ENCODE measurements at regions not wholly inside any gene's neighbourhood (a gene's known extent, or its start where the extent isn't known, plus 50 kb on each side); places are given as distances from the start of the nearest gene placed in this dataset.

DNA sequence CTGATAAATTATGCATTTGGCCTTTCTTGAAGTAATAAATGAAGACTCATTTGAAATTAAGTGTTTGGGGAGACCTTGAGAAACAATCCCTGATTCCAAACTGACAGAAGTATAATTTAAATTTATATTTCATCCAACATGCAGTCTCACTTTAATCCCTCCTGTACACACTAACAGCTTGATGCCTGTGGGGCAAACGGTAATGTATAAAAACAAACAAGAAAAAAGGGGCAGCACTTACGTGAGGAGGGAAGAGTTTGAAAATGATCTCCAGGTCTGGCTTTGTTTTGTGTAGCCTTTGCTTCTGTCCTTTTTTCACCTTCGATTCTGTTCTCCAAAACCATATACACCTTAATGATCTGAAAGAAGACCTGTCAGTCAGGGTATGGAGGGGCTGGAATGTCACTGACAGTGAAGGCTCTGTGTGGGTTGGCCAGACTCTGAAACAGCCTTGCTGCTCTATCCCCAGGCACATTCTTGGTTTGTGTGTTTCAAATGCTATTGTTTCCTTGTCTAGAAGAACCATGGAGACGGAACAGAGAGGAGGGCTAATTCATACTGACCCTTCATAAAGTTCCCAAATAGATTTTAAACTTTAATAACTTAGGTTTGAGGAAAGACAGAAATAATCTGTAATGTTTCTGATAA, 338.2 kb upstream of the WWC1 start:
- no peak for DNase-seq (ENCODE audit: low read depth in 3 of 3)

DNA sequence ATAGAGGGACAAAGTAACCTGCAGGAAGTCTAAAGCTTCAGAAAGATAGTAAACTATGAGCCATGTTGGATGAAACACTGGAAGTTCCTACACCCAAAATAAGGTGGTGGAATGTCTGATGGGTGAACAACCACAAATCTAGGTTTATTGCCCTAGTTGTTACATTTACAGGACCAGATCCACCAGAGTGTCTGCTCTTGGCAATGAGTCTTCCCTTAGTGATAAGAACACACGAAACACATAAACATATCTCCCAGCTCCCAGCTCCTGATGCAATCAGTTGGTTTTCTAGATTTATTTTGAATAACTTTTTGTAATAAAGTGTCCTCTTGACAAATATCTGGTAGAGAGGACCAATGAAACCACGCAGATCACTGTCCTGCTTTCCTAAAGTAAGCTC, 329.7 kb upstream of the WWC1 start:
- DNase-seq (ENCODE audit: low read depth in 3 of 3), result no peak

DNA sequence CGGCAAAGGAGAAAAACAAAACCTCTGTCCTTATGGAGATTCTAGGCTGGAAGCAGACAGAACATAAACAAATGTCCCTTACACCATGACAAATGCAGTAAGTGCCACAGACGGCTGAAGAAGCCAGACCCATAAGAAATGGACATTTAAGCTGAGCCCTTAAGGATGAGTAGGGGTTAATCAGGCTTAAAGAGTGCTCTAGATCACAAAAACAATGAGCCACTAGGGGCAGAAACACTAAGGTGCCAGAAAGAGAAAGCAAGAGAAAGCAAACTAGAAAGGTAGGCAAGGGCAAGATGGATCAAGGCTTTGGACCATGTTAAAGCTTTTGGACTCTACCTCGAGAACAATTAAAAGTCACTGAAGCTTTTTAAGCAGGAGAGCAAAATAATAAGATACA, 326.9 kb upstream of the WWC1 start:
- no peak for DNase-seq (ENCODE audit: low read depth in 3 of 3)

DNA sequence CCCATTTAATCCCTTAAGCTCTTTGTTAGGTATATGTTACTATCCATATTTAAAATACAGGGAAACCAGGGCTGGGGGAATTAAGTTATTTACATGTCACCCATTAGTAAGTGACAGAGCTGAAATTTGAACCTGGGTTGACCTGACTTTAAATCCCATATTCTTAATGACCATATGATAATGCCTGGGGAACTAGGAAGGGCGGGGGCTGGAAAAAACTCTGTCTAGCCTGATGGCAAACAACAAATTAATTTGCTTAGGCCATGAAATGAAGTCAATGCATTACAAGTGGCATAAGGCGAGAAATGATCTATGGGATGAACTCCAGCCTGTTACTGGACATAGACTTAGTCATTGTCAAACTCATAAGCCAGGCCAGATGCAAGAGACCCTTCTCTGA, 325.7 kb upstream of the WWC1 start:
- no peak for DNase-seq (ENCODE audit: low read depth in 3 of 3)

DNA sequence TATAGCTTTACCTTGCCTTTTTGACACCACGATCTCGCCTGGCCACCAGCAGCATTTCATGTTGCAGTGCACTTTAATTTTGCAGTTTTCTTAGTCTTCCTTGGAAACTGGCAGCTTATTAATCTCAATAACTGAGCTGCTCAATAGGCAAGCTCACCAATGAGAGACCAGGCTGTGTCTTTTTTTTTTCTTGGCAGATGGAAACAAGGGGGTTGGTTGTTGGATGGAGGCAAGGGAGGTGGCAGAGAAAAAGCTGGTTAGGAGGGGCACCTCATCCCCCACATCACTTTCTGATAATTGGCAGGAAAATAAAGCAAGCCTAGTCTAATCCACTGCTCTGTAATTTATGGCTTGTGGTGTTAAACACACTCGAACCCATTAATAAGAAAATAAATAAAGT, 324.5 kb upstream of the WWC1 start:
- no peak for DNase-seq (ENCODE audit: low read depth in 3 of 3)

DNA sequence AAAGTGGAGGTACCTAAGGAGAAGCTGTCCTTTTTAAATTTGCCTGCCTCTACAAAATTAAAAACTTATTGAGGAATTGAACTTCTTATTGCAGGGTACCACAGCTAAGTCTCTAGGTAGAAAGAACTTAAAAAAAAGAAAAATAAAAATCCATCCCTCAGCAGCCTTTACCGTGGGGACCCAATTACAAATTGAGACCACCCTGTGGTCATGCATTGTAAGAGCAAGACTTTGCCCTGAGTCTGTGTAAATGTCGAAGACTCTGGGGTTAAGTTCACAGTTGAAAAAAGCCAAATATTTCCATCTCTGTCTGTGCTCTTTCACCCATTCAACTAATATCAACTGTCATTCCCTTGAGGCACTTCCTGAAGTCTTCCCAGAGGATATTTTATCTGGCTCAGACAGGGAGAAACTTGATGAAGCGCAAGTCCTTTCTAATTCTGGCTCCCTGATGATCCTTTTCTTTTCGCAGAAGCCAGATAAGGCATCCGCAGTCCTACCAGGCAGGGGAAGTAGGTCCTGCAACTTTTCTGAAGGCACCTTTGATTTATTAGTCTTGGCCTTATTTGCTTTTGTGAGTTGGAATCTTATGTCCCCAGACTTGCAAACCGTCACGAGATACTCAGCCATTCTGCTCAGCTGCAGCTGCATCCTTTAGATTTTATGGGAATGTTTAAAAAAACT, 323.8 kb upstream of the WWC1 start:
- no peak for DNase-seq (ENCODE audit: low read depth in 3 of 3)

DNA sequence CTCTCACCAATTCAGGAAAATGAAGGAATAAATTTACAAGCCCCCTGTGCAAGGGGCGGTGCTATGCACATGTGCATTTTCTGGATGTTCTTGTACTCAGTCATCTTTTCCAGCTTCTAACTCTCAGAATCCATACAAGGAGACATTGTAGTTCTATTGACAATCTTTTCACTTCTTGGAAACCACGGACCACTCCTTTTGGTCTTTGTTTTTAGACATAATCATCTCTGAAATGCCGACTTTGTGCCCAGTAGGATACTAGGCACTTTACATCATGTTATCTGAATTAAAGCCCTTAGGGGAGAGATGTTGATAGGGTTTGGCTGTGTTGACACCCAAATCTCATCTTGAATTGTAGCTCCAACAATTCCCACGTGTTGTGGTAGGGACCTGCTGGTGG, 322.6 kb upstream of the WWC1 start:
- DNase-seq (ENCODE audit: low read depth in 3 of 3), result no peak

DNA sequence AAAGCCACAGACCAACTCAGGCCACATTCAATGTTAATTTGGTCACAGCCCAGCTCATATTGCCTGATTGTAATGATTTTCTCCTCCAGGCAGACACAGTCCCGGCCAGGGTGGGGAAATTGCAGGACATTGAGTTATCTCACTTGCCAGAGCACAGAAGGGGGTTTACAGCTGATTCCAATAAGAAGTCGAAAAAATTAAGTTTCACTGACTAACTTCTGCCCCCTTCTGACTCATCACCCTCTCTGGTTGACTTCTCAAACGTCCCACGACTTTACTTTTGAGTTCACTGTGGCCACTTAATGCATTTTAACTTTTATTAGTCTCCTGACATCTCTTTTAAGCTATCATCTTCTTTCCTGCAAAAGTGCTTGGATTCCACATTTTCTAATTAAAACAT, 321.4 kb upstream of the WWC1 start:
- DNase-seq (ENCODE audit: low read depth in 3 of 3), result no peak

DNA sequence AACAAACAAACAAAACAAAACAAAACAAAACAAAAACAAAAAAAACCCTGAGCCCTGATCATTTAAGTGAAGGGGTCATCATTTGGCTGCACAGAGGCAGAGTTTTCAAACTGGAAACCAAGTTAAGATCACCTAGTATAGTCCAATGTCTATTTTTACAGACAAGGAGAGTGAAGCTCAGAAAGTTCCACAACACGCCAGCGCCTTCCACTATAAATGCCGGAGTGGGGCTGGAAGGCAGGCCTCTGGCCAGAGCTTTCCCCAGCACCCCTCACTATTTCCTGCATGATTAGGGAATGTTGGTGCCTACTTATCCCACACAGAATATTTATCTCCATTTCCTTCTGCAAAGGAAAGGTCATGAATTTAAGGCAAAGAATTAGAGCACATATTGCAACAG, 319.7 kb upstream of the WWC1 start:
- no peak for DNase-seq (ENCODE audit: low read depth in 3 of 3)

DNA sequence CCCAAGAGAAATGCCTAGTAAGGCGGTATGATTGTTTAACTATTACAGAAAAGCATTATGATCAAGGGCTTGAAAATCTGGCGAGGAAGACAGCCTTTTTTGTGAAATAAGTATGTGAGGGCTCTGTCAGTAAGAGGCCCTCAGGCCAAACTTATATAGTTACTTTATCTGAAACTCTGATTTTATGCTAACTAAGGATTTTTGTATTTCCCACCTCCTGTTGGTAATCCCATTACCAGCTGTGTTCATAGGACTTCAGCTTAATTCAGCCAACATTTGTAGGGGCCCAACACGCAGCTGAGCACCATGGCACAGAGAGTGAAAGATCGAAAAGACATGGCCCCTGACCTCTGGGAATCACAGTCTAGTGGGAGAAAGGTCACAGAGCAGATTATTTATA, 318.3 kb upstream of the WWC1 start:
- no peak for DNase-seq (ENCODE audit: low read depth in 3 of 3)

DNA sequence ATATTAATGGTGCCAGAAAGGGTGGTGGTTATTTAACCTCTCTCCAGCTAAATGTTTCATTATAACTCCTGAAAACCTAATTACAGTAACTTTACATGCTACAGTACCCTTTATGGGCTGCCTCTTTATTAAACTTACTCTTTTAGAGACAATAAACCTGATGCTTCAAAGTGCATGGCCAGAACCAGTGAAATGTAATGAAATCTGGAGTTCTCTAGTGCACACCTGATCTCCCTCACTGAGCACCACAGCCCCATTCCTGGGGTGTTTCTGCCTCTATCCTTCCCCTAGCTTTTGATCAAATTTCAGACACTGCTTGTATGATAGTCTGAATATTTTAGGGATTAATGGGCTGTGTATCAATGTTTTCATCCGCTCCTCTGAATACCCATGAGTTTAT, 306.5 kb upstream of the WWC1 start:
- no peak for DNase-seq (ENCODE audit: low read depth in 3 of 3)

DNA sequence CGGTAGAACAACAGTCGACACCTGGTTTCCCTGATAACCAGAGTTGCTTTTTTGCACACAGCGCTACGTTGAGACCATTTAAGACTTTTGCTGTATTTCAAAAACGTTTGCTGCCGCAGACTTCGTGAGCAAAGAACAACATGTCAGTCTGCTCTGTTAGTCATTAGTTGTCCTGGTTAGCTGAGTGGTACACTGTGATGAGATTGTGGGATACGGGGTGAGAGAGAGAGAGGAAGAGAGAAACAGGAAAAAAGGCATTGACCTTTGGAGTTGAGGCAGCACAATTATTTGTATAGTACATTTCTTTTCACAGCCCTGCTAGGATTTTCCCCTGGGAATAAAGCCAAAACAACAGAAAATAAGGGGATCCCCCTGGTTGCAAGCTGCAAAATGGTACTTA, 306.1 kb upstream of the WWC1 start:
- no peak for DNase-seq (ENCODE audit: low read depth in 3 of 3)

DNA sequence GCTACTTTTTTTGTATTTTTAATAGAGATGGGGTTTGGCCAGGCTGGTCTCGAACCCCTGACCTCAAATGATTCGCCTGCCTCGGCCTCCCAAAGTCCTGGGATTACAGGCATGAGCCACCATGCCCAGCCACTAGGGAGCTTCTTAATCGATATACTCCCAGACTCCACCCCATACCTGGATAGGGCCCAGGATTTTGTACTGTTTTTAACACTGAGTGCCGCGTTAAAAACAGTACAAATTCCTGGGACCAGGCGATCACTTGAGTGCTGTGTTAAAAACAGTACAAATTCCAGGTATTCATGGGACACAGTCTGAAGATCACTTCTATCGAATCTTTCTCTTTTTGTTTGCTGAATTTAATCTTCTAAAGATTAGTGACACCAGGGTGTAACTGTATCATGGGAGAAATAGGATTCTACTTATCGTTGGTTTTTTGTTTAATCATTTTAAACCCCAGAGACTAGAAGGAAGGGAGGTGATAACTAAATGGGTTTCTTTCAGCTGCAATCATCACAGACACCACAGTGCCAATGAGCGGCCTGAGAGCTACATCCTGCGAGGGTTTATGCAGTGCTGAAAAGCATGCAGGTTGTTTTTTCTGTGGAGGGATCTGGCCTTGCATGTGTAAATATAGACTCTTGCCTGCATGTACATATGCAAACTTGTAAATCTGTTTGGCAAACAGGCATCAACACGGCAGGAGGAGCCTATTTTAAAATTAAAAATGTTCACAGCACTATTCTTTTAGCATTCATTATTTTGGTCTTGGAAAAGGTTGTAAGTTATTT, 303.8 kb upstream of the WWC1 start:
- no peak for DNase-seq (ENCODE audit: low read depth in 3 of 3)

DNA sequence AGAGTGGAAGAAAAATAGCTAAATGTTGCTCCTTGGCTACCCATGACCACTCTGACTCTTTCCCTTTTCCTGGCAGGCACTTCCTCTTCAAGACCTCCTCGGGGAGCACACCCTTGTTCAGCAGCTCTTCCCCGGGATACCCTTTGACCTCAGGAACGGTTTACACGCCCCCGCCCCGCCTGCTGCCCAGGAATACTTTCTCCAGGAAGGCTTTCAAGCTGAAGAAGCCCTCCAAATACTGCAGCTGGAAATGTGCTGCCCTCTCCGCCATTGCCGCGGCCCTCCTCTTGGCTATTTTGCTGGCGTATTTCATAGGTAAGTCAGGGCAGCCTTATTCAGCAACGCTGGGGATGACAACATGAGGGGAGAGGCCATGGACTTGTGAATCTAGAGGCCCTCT, 298.6 kb upstream of the WWC1 start:
- DNase-seq (ENCODE audit: low read depth in 3 of 3), result no peak

DNA sequence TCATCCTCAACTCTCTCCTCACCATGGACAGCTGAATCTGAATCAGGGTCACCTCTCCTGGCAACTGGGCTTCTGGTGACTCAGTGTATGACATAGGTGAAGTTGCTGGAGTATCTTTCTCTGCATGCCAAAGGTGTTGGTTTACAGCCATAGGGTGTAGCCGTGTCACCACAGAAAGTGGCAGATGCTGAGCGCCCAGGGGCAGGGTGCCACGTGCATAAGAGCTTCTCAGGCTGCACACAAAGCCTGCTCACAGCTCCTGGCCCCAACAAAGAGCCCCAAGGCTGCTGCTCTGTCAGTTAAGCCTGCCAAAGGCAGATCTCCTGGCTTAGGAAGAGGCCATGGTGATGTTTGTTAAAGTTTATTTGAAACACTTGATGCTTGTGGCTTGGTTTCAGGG, 297.7 kb upstream of the WWC1 start:
- no peak for DNase-seq (ENCODE audit: low read depth in 3 of 3)

DNA sequence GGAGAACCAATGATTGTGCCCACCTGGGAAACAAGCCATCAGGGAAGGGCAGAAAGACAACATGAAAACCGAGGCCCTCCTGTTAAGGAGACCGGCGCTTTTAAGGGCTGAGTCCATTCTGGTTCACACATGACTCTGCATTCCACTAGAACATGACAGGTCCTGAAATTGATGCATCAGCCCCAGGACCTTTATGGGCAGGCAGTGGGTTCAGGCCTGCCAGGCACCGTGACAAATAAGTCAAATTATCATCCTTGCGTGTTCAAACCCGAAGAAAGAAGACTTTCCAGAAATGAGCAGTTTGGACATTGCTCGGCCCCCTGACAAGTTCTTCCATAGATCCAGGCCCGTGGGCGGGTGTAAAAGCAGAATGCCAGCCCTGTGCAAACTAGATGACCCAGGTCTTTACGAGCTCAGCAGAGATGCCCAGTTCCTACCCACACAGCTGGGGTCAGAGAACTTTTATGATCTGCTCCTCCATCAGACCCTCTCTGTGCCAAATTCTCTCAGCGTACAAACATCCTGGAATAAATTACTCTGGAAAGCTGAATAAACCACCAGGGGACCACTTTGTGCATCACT, 295.5 kb upstream of the WWC1 start:
- no peak for DNase-seq (ENCODE audit: low read depth in 3 of 3)

DNA sequence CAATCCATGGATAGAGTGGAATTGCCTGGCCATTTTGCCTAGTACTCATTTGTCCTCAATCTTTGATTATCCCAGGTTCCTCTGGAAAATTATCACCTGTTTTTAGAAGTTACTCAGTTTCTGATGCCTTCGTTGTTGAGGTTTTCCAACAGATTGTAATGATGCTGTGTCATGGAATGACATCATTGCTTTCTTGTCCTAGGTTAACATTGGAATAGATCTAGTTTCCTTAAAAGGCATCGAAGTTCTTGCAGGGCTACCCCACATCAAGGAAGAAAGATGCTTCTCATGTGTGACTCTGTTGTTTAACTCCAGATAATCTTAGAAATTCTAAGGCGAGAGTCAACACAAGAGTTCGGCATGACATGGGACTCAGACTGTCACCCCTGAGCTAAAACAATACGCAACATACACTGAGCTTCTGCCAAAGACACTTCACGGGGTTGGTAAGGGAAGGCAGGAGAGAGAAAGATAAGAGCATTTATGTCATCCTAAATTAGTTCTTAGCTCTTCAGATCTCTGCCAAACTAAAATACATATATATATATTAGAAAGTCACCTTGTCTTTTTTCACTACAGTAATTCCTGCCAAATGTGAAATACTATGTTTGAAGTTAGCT, 293.2 kb upstream of the WWC1 start:
- no peak for DNase-seq (ENCODE audit: low read depth in 3 of 3)

DNA sequence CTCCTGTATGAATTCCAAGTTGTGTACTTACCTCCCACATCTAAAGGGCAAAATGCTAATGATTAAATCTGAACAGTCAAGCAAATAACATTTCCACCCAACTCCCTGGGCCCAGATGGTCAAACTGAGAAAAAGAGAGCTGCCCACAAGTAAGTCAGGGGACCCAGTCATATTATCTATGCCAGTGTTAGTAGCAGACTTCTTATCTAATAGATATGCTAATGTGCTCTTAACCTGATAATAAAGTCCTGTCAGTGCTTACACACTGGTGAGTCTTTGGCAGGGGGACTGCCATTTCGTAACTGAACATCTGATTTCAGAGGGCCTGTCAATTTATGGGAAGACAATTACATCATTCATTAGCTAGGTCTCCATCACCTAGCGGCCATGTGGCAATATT, 292.3 kb upstream of the WWC1 start:
- DNase-seq (ENCODE audit: low read depth in 3 of 3), result no peak

DNA sequence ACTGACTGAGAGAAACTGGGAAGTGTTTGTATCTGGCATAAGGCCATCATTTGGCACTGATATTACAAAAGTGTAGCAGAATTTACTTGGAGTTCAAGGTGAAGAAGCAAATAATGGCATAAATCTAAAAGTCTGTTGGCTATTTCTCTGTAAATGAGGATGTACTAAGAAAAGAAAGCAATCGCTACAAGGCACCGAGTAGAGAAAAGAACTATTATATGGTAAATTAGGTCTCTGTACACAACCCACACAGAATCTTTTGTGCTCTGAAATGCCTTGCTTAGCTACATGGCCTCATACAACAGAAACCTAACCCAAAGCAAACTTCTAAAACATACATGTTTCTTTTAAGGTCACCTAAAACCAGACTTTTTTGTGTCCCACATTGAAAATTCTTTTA, 290.1 kb upstream of the WWC1 start:
- DNase-seq (ENCODE audit: low read depth in 3 of 3), result no peak

DNA sequence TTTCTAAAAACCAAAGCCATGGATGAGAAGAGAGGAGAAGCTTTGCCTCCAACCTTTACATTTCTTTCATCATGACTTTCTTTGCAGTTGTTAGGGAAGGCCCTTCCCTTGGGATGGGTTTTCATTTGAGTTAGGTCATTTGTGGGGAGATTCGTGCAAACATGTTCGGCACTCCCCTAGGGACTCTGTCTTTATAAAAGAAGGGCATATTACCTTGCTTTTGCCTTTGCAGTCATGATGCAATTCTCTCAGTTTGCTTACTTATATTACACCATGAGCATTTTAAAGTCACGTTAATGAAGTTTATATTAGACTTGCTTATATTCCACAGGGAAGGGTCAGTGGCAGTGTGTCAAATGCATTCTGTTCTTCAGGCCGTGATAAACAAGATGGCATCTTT, 289.3 kb upstream of the WWC1 start:
- no peak for DNase-seq (ENCODE audit: low read depth in 3 of 3)

DNA sequence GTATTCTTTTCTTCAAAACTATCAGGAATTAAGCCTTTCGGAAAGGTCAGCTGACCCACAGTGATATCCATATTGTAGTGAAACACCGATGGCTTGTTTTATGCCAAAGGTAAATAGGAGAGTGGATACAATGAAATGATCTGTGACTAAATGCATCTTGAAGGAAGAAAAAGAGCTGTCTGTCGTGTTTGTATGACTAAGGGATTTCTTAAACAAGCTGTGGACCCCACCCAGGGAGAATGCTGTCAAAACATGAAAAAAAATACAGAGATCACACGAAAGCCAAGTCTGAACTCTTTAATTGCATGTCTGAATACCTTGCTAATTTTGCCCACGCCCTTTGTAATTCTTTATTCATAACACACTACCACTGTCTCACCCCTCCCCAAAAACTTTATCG, 286.4 kb upstream of the WWC1 start:
- DNase-seq (ENCODE audit: low read depth in 3 of 3), result no peak

DNA sequence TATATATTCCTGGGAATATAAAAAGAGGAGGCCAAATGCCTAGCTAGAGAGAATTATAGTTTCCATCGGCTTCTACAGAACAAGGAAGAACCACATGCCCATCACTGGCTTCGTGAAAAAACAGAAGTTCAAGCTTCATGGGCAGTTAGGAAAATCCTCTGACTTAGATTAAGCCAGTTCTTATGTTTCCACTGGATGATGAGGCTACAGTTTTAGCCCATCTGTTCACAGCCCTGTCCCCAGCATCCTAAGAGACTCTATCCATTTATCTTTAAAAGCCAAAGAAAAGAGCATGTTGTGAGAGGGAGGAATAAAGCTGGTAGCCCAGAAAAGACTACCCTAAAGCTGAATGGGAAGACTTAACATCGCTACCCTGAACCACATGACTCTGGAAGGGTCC, 285.5 kb upstream of the WWC1 start:
- no peak for DNase-seq (ENCODE audit: low read depth in 3 of 3)
